HUDEP-2 (cell line): ENCODE measurements at regions not wholly inside any gene's neighbourhood (a gene's known extent, or its start where the extent isn't known, plus 50 kb on each side); places are given as distances from the start of the nearest gene placed in this dataset.
"Not testable (repeated sequence)": the region's sequence is repeated elsewhere in the genome, so short reads cannot be mapped to it uniquely, and the experiment has no call there.

Experiments
- DNase-seq, 76 experiments: peaks; one replicate each; lab custom pipeline; 2025; ENCODE audit not compliant: unreplicated experiment in 76 of 76; lab: John Stamatoyannopoulos, UW

GRCh38 chr1:222079566-222079965 lies 337.7 kb upstream of the DUSP10 start:
- DNase-seq, result no peak

GRCh38 chr1:222077206-222077605 lies 335.3 kb upstream of the DUSP10 start:
- no peak for DNase-seq

- DNase-seq, result no peak
Measured at GRCh38 chr1:222074317-222074716, 332.4 kb upstream of the DUSP10 start.

GRCh38 chr1:222073307-222073995 lies 331.6 kb upstream of the DUSP10 start:
- no peak for DNase-seq

- peak in 2 of 76 experiments; percentile 7 to 12 for DNase-seq
Measured at GRCh38 chr1:222071387-222071786, 329.5 kb upstream of the DUSP10 start.

GRCh38 chr1:222068937-222069336 lies 327.0 kb upstream of the DUSP10 start:
- DNase-seq, result no peak

GRCh38 chr1:222068101-222068500 lies 326.2 kb upstream of the DUSP10 start:
- no peak for DNase-seq

GRCh38 chr1:222066539-222066938 lies 324.6 kb upstream of the DUSP10 start:
- DNase-seq, result no peak

GRCh38 chr1:222065234-222065633 lies 323.3 kb upstream of the DUSP10 start:
- no peak for DNase-seq

- DNase-seq, result no peak
Measured at GRCh38 chr1:222064388-222065211, 322.7 kb upstream of the DUSP10 start.

GRCh38 chr1:222062640-222063039 lies 320.8 kb upstream of the DUSP10 start:
- DNase-seq, result no peak

GRCh38 chr1:222061711-222062359 lies 319.9 kb upstream of the DUSP10 start:
- no peak for DNase-seq

GRCh38 chr1:222060210-222060916 lies 318.5 kb upstream of the DUSP10 start:
- DNase-seq, result no peak

- no peak for DNase-seq
Measured at GRCh38 chr1:222058249-222058648, 316.4 kb upstream of the DUSP10 start.

GRCh38 chr1:222057162-222057561 lies 315.3 kb upstream of the DUSP10 start:
- no peak for DNase-seq

- no peak for DNase-seq
Measured at GRCh38 chr1:222054416-222054815, 312.5 kb upstream of the DUSP10 start.

- no peak for DNase-seq
Measured at GRCh38 chr1:222053790-222054294, 312.0 kb upstream of the DUSP10 start.

- not testable (repeated sequence) for DNase-seq
Measured at GRCh38 chr1:222051311-222051710, 309.4 kb upstream of the DUSP10 start.

- not testable (repeated sequence) for DNase-seq
Measured at GRCh38 chr1:222049661-222050060, 307.8 kb upstream of the DUSP10 start.

- DNase-seq, result no peak
Measured at GRCh38 chr1:222049176-222049575, 307.3 kb upstream of the DUSP10 start.

- DNase-seq, result no peak
Measured at GRCh38 chr1:222048094-222048595, 306.3 kb upstream of the DUSP10 start.
